ENCODE measurements at regions not wholly inside any gene's neighbourhood (a gene's known extent, or its start where the extent isn't known, plus 50 kb on each side); places are given as distances from the start of the nearest gene placed in this dataset.

DNA sequence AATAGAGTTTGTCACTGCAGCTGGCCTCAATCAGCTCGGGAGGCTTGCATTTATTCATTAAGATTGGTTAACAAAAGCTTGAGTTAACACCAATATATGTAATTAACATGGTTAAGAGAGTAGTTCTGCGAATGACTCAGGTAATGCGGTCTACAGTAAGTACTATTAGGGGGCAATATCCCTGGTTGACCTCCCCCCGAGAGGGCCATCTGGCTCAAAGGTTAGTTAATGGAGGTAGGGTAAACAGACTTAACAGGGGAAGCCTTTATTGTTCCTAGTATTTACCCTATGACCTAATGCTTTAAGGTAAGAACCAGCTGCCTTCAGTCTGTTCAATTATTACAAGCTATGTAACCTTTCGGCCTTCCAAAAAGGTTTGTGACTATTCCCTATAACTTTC lies 403.3 kb upstream of the SGO1 start:
- peaks cover 0 to 8% of the 10 kb centered on the region in 2 experiments for H3K9me3 ChIP-seq (ENCODE audit: control insufficient read depth in 1 of 2, insufficient read depth in 1 of 2, low read length in 2 of 2)
- H3K27me3 ChIP-seq (ENCODE audit: control insufficient read depth in 1 of 2, insufficient read depth in 2 of 2, low read length in 2 of 2) = no peaks in the 10 kb centered on the region
- H3K27ac ChIP-seq (ENCODE audit: low read depth in 1 of 2, low read length in 2 of 2) = no peak overlapping the region
- no peak overlapping the region for H3K4me3 Mint-ChIP-seq
- no peak for DNase-seq
- no peaks in the 10 kb centered on the region for H3K4me1 Mint-ChIP-seq (ENCODE audit: low read depth)
- H3K27me3 Mint-ChIP-seq = no peaks in the 10 kb centered on the region
- POLR2A ChIA-PET = no interaction called here
- H3K36me3 Mint-ChIP-seq (ENCODE audit: low read depth) = no peaks in the 10 kb centered on the region
- CTCF ChIA-PET = no interaction called here
- H3K9me3 Mint-ChIP-seq = peaks cover 31% of the 10 kb centered on the region
- H3K27ac Mint-ChIP-seq = no peak overlapping the region
- TF ChIP-seq, protein P1, sequence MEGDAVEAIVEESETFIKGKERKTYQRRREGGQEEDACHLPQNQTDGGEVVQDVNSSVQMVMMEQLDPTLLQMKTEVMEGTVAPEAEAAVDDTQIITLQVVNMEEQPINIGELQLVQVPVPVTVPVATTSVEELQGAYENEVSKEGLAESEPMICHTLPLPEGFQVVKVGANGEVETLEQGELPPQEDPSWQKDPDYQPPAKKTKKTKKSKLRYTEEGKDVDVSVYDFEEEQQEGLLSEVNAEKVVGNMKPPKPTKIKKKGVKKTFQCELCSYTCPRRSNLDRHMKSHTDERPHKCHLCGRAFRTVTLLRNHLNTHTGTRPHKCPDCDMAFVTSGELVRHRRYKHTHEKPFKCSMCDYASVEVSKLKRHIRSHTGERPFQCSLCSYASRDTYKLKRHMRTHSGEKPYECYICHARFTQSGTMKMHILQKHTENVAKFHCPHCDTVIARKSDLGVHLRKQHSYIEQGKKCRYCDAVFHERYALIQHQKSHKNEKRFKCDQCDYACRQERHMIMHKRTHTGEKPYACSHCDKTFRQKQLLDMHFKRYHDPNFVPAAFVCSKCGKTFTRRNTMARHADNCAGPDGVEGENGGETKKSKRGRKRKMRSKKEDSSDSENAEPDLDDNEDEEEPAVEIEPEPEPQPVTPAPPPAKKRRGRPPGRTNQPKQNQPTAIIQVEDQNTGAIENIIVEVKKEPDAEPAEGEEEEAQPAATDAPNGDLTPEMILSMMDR (IDR thresholded peaks at IDR 0.05) = no peak
- ATAC-seq (ENCODE audit: poor library complexity) = no peak
- intact Hi-C loops (cut with DNase I, micrococcal nuclease) = no loop called here
- H3K36me3 ChIP-seq (ENCODE audit: insufficient read depth, low read length) = no peaks in the 10 kb centered on the region
- no peak overlapping the region for H3K4me3 ChIP-seq (ENCODE audit: low read length)
- H3K4me1 ChIP-seq (ENCODE audit: insufficient read depth, low read length) = no peaks in the 10 kb centered on the region

GRCh38 chr3:20588781-20589180 lies 402.8 kb upstream of the SGO1 start:
- Histone ChIP-seq H3K9me3 (ENCODE audit: control insufficient read depth in 1 of 2, insufficient read depth in 1 of 2, low read length in 2 of 2) (peaks cover 0 to 8% of the 10 kb centered on the region in 2 experiments), H3K4me1 (ENCODE audit: insufficient read depth, low read length) (no peaks in the 10 kb centered on the region), H3K27ac (ENCODE audit: low read depth in 1 of 2, low read length in 2 of 2) (no peak overlapping the region), H3K4me3 (ENCODE audit: low read length) (no peak overlapping the region), H3K36me3 (ENCODE audit: insufficient read depth, low read length) (no peaks in the 10 kb centered on the region), H3K27me3 (ENCODE audit: control insufficient read depth in 1 of 2, insufficient read depth in 2 of 2, low read length in 2 of 2) (no peaks in the 10 kb centered on the region)
- ATAC-seq (ENCODE audit: poor library complexity) = no peak
- TF ChIP-seq, protein P1 (IDR thresholded peaks at IDR 0.05) = no peak
- intact Hi-C loops (cut with DNase I, micrococcal nuclease) = no loop called here
- no peaks in the 10 kb centered on the region for H3K27me3 Mint-ChIP-seq
- no peak overlapping the region for H3K27ac Mint-ChIP-seq
- H3K9me3 Mint-ChIP-seq = peaks cover 31% of the 10 kb centered on the region
- DNase-seq = no peak
- POLR2A ChIA-PET = no interaction called here
- H3K4me3 Mint-ChIP-seq = no peak overlapping the region
- CTCF ChIA-PET = no interaction called here
- H3K36me3 Mint-ChIP-seq (ENCODE audit: low read depth) = no peaks in the 10 kb centered on the region
- no peaks in the 10 kb centered on the region for H3K4me1 Mint-ChIP-seq (ENCODE audit: low read depth)

- no peaks in the 10 kb centered on the region for H3K4me1 ChIP-seq (ENCODE audit: insufficient read depth, low read length)
- no peak overlapping the region for H3K27ac ChIP-seq (ENCODE audit: low read depth in 1 of 2, low read length in 2 of 2)
- no peaks in the 10 kb centered on the region for H3K36me3 ChIP-seq (ENCODE audit: insufficient read depth, low read length)
- intact Hi-C loops (cut with DNase I, micrococcal nuclease) = no loop called here
- TF ChIP-seq, protein P1 (IDR thresholded peaks at IDR 0.05) = no peak
- no peak for DNase-seq
- Mint-ChIP-seq H3K36me3 (ENCODE audit: low read depth) (no peaks in the 10 kb centered on the region), H3K9me3 (peaks cover 5% of the 10 kb centered on the region), H3K27ac (no peak overlapping the region), H3K4me1 (ENCODE audit: low read depth) (no peaks in the 10 kb centered on the region), H3K27me3 (no peaks in the 10 kb centered on the region), H3K4me3 (no peak overlapping the region)
- ChIA-PET POLR2A (no interaction called here), CTCF (no interaction called here)
- H3K4me3 ChIP-seq (ENCODE audit: low read length) = no peak overlapping the region
- H3K27me3 ChIP-seq (ENCODE audit: control insufficient read depth in 1 of 2, insufficient read depth in 2 of 2, low read length in 2 of 2) = no peaks in the 10 kb centered on the region
- no peaks in the 10 kb centered on the region for H3K9me3 ChIP-seq (ENCODE audit: control insufficient read depth in 1 of 2, insufficient read depth in 1 of 2, low read length in 2 of 2)
- no peak for ATAC-seq (ENCODE audit: poor library complexity)
Observed at GRCh38 chr3:20583648-20584047, 397.6 kb upstream of the SGO1 start.
